ENCODE measurements at regions not wholly inside any gene's neighbourhood (a gene's known extent, or its start where the extent isn't known, plus 50 kb on each side); places are given as distances from the start of the nearest gene placed in this dataset.
"Not testable (repeated sequence)": the region's sequence is repeated elsewhere in the genome, so short reads cannot be mapped to it uniquely, and the experiment has no call there.

GRCh38 chr9:18250053-18250452, 223.9 kb upstream of the ADAMTSL1 start:
- H3K27ac ChIP-seq = no peak overlapping the region
- DNase-seq (ENCODE audit: low read depth, low spot score) = no peak

GRCh38 chr9:18253950-18254349, 220.0 kb upstream of the ADAMTSL1 start:
- H3K27ac ChIP-seq = no peak overlapping the region
- DNase-seq (ENCODE audit: low read depth, low spot score) = no peak

GRCh38 chr9:18255158-18255629, 218.8 kb upstream of the ADAMTSL1 start:
- no peak for DNase-seq (ENCODE audit: low read depth, low spot score)
- H3K27ac ChIP-seq = no peak overlapping the region

GRCh38 chr9:18255747-18256146, 218.2 kb upstream of the ADAMTSL1 start:
- H3K27ac ChIP-seq = no peak overlapping the region
- no peak for DNase-seq (ENCODE audit: low read depth, low spot score)

- no peak overlapping the region for H3K27ac ChIP-seq
- no peak for DNase-seq (ENCODE audit: low read depth, low spot score)
Observed at GRCh38 chr9:18256568-18256967, 217.4 kb upstream of the ADAMTSL1 start.

- no peak overlapping the region for H3K27ac ChIP-seq
- DNase-seq (ENCODE audit: low read depth, low spot score) = no peak
Observed at GRCh38 chr9:18260521-18260920, 213.4 kb upstream of the ADAMTSL1 start.

- DNase-seq (ENCODE audit: low read depth, low spot score) = no peak
- H3K27ac ChIP-seq = no peak overlapping the region
Observed at GRCh38 chr9:18261181-18261580, 212.8 kb upstream of the ADAMTSL1 start.

GRCh38 chr9:18263377-18263776, 210.6 kb upstream of the ADAMTSL1 start:
- no peak overlapping the region for H3K27ac ChIP-seq
- no peak for DNase-seq (ENCODE audit: low read depth, low spot score)

- peak overlapping the region; percentile 49 for H3K27ac ChIP-seq
- no peak for DNase-seq (ENCODE audit: low read depth, low spot score)
Observed at GRCh38 chr9:18268381-18268780, 205.6 kb upstream of the ADAMTSL1 start.

- no peak for DNase-seq (ENCODE audit: low read depth, low spot score)
- H3K27ac ChIP-seq = no peak overlapping the region
Observed at GRCh38 chr9:18269561-18269960, 204.4 kb upstream of the ADAMTSL1 start.

- peak; percentile 16 for DNase-seq (ENCODE audit: low read depth, low spot score)
- H3K27ac ChIP-seq = peak overlapping the region; percentile 89
Observed at GRCh38 chr9:18274693-18275092, 199.3 kb upstream of the ADAMTSL1 start.

- H3K27ac ChIP-seq = peak overlapping the region; percentile 89
- no peak for DNase-seq (ENCODE audit: low read depth, low spot score)
Observed at GRCh38 chr9:18275313-18275990, 198.5 kb upstream of the ADAMTSL1 start.

- H3K27ac ChIP-seq = no peak overlapping the region
- DNase-seq (ENCODE audit: low read depth, low spot score) = no peak
Observed at GRCh38 chr9:18281291-18281690, 192.7 kb upstream of the ADAMTSL1 start.

GRCh38 chr9:18294229-18294628, 179.7 kb upstream of the ADAMTSL1 start:
- no peak overlapping the region for H3K27ac ChIP-seq
- no peak for DNase-seq (ENCODE audit: low read depth, low spot score)

GRCh38 chr9:18296702-18297055, 177.3 kb upstream of the ADAMTSL1 start:
- DNase-seq (ENCODE audit: low read depth, low spot score) = no peak
- no peak overlapping the region for H3K27ac ChIP-seq

- DNase-seq (ENCODE audit: low read depth, low spot score) = no peak
- no peak overlapping the region for H3K27ac ChIP-seq
Observed at GRCh38 chr9:18297056-18297841, 176.7 kb upstream of the ADAMTSL1 start.

- no peak overlapping the region for H3K27ac ChIP-seq
- DNase-seq (ENCODE audit: low read depth, low spot score) = no peak
Observed at GRCh38 chr9:18299449-18299848, 174.5 kb upstream of the ADAMTSL1 start.

- H3K27ac ChIP-seq; DNase-seq (ENCODE audit: low read depth, low spot score): not testable (repeated sequence)
Observed at GRCh38 chr9:18305167-18305806, 168.7 kb upstream of the ADAMTSL1 start.

- no peak for DNase-seq (ENCODE audit: low read depth, low spot score)
- H3K27ac ChIP-seq = no peak overlapping the region
Observed at GRCh38 chr9:18314316-18314715, 159.6 kb upstream of the ADAMTSL1 start.

GRCh38 chr9:18317896-18318295, 156.1 kb upstream of the ADAMTSL1 start:
- peak; percentile 5 for DNase-seq (ENCODE audit: low read depth, low spot score)

GRCh38 chr9:18319918-18320445, 154.0 kb upstream of the ADAMTSL1 start:
- DNase-seq (ENCODE audit: low read depth, low spot score) = no peak
- no peak overlapping the region for H3K27ac ChIP-seq

More at GRCh38 chr9:18317896-18318295, 156.1 kb upstream of the ADAMTSL1 start:
- H3K27ac ChIP-seq = no peak overlapping the region

All from epithelial cell of prostate (primary cell).